Left renal pelvis (tissue), 4 donors: ENCODE measurements at regions not wholly inside any gene's neighbourhood (a gene's known extent, or its start where the extent isn't known, plus 50 kb on each side); places are given as distances from the start of the nearest gene placed in this dataset.

Experiments
- DNase-seq, 4 donors: peaks; one replicate each; pipeline ENCODE4 v3.0.0-alpha.2; 2013; ENCODE audit warnings: low read depth in 4 of 4, low spot score in 3 of 4

DNA sequence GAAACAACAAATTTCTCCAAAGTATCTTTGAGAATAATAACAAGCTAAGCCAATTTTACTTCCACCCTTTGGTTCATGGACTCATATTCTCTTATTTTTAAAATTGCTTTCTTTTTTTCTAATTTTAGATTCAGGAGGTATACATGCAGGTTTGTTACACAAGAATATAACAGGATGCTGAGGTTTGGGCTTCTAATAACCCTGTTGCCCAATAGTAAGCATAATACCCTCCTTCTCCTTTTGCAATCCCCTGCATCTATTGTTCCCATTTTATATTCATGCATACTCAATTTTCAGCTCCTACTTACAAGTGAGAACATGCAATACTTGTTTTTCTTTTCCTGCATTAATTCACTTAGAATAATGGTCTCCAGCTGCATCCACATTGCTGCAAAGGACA lies 202.3 kb upstream of the FSTL5 start:
- DNase-seq: no peak

DNA sequence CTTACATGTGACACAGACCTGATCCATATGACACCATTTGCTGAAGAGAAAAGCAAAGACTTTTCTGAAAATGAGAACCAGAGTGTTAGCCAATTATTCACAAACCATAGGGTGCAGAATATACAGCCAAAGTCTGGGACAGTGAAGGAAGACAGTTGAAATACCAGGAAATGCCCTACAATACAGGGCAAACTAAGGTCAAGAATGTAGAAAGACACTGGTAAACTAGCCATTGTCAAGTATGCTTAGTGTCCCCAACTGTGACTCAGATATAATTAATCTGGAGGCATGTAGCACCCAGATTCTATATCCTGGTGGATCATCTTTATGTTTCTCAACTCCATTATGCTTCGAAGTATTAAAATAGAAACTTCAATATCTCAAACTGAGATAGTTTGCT lies 200.9 kb upstream of the FSTL5 start:
- DNase-seq: no peak

DNA sequence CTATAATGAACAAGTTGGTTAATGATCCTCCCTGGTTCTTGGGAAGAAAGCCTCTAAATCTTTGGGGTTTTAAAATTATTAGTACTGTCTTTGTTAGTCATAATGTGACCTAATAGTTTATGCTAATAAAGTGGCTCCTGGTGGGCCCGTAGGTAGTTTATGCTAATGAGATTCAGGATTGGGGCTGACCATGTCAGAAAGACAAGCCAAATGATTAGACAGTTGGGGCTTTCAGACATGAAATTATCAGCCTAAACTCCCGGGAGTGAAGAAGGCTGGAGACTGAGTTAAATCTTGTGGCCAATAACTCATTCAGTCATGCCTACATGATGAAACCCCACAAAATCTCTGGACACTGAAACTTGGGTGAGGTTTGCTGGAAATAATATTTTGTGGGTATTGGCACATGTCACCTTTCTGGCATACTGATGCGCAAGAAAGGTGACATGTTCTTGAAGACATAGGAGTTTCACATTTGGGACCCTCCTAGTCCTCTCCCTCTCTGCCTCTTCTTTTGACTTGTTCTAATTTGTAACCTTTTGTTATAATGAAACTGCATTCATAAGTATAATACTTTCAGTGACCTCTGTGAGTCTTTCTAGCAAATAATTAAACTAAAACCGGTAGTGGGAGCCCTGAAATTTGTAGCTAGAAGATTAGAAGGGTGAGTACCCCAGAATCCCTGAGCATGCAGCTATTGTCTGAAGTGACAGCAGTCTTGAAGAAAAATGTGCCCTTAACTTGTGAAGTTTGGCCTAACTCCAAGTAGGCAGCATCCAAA lies 196.8 kb upstream of the FSTL5 start:
- no peak for DNase-seq

DNA sequence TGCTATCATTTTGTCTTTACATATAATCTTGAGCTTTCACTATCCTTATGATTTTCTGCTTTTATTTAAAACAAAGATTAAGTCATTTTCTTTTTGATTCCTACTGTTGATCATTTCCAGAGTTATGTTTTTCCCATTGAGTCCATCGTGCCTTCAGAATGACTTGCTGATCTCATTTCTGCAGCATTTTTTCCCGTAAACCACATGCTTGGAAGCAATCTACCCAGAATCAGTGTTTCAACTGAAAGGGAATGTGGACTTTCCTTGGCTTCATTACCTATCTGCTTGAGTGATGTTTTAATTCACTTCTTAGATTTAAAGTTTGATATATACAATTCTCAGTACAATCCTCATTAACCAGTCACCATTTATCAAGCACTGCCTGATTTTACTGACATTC lies 192.4 kb upstream of the FSTL5 start:
- no peak for DNase-seq

DNA sequence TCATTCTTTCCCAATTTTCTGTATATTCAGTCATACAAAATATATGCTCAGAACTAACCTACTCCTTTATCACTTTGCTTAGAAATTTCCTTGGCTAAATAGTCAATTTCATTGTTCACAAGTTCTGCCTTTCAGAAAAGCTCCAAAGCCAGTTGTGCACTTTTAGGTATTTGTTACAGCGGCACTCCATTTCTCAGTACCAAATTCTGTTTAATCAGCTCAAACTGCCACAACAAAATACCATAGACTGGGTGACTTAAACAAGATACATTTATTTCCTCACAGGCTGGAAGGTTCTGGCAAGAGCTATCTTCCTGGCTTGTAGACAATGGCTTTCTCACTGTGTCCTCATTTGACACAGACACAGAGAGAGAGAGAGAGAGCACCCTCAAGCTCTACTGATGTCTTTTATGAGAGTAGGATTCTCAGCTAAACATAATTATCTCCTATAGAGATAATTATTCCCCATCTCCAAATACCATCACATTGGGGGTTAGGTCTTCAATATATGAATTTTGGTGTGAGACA lies 188.8 kb upstream of the FSTL5 start:
- no peak for DNase-seq

DNA sequence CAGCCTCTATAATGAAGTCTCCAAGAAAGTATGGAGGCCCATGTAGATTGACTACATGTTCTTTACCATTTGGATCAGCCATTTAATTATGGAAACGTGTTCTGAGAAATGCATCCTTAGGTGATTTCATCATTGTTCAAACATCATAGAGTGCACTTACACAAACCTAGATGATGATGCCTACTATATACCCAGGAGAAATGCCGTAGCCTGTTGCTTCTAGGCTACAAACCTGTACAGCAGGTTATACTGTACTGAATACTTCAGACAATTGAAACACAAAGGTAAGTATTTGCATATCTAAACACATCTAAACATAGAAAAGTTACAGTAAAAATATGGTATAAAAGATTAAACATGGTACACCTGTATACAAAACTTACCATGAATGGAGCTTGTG lies 186.5 kb upstream of the FSTL5 start:
- no peak for DNase-seq

DNA sequence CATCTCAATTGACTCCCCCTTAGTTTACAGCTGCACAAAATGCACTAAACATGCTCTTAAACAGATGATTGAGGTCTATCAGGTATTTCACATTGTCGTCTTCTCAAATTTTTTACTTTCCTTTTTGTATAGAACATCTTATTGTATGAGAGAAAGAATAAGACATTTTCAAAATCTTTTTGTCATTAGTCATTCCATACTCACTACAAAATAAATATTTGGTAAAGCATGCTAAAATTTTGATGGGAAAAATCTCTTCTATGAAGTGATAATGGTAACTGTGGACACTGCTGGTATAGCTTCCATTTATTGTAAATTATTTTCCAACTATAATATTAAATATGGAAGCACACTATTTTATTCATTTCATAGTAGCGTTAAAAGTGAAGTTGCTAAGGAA lies 185.6 kb upstream of the FSTL5 start:
- no peak for DNase-seq

DNA sequence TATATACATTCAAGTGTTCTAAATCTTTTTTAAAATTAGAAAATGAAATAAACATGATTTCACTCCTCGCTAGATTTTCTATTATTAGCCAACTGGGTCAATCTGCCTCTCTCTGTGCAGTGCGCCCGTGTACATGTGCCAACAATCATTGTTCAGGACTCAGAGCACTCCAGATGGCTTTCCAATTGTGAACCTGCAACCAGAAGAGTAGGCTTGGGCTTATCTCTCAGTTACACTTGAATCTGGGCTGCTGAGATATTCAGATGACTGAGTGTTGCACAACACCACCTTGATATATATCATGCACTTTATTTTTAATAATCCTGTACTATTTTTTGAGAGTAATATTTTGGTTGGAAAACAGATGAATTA lies 184.0 kb upstream of the FSTL5 start:
- DNase-seq: no peak

DNA sequence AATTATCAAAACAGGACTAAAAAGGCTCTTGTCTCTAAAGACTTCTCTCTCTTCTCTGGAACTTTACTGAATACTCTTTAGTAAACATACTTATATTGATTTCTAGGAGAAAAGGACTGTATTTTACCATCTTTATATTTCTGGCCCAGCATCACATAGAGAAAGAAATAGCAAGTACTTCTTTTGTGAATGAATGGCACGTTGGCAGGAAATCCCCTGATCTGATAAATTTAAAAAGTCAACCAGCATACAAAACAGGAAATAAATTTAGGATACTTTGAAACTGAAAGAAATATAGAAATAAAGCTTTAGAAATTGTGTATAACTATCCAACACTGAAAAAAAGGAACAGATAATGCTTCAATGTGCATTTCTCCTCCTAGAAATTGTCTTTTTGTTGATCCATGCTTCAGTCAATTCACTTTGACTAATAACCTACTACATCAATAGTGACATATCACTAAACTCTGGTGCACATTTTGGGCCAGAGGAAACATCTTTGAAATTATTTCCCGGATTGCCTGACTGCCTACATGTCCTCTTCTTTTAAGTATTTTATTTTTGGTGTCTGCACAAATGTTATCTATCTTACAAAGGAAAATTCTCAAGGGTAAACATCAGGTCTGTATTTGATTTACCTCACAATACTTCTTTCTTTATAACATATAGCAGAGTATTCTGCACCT lies 183.5 kb upstream of the FSTL5 start:
- DNase-seq: no peak

DNA sequence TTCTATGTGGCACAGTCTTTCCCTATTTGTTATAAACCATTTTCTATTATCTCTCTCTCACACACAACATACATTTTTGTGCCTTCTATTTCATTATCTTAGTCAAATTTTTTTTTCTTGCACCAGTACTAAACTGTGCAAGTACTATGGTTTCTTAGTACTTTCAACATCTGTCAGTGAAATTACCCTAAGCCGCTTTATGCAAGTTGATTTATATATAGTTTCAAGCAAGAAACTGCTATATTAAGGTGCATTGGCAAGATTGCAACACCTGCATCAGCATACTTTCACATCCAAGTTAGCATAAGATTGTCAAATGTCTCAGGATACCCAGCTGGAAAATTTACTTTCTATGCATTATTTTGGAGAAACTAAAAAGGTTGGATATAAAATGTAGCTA lies 180.2 kb upstream of the FSTL5 start:
- no peak for DNase-seq

DNA sequence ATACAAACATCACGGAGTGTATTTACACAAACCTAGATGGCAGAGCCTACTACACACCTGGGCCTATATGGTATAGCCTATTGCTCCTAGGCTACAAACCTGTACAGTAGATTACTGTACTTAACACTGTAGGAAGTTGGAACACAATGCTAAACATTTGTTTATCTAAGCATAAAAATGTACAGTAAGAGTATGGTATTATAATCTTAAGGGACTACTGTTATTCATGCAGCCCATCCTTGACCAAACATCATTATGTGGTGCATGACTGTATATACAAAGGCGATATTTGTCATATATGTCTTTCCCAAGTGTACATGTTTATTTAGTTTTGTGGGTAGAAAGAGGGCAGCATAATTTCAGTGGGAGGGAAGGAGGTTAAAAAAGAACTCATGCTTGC lies 177.7 kb upstream of the FSTL5 start:
- no peak for DNase-seq

DNA sequence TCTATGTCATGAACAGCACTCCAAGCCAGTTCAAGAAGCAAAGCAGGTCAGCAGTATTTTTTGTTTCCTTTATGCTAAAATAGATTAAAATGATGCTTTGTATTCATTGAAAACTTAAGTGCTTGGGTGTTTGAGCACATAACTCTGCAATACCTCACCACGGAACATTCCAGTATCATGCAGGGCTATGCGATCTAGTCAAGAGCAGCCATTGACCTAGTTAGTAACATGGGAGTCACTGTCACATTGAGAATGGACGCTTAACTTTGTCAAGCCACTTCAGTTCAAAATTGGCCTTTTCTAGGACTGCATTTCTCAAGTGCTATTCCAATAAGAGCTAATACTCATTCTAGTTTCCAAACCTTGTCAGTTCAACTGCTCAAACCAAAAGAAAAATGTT lies 160.1 kb upstream of the FSTL5 start:
- DNase-seq: no peak

DNA sequence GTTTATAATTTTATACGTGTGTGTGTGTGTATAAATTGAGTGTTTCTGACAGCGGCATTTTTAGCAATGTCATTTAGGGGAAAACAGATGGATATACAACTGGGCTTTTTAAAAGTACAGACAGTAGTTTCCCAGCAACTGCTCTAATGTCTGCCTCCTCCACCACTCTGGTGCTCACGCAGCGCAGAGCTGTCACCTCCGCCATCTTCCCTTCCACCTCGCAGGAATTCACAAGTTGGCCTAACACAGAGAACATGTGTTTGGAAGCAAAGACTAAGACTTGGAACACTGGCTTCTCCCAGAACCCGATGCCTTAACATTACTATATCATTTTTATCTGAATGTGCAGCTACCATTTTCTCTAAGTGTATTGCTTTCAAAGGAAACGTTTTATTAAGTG lies 158.3 kb upstream of the FSTL5 start:
- DNase-seq: no peak

DNA sequence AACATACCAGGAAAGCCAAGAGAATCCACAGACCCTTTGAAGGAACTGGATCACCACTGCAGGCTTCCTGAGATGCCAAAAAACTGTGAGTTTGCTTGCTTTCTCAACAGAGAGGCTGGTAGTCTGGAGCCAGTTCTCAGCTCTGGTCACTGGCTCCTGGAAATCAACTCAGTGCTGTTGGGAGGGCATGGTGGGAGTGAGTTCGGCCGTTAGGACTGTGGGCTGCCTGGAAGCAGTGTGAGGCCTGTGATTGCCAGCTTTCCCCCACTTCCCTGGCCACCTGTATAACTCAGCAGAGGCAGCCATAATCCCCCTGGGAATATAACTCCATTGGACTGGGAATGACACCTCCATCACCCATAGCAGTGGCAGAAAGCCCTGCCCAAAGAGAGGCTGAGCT lies 122.0 kb upstream of the FSTL5 start:
- DNase-seq: no peak

DNA sequence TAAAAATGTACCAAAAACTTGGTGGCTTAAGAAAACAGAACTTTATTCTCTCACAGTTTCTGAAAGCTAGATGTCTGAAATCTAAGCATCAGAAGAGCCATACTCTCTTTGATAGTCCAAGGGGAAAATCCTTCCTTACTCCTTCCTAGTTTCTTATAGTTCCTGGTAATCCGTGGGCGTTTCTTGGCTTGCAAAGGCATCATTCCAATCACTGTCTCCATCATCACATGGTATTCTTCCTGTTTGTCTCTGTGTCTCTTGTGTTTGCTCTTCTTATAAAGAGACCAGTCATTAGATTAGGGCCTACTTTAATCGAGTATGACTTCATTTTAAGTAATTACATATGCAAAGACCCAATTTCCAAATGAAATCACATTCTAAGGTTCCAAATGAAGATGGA lies 118.9 kb upstream of the FSTL5 start:
- no peak for DNase-seq

DNA sequence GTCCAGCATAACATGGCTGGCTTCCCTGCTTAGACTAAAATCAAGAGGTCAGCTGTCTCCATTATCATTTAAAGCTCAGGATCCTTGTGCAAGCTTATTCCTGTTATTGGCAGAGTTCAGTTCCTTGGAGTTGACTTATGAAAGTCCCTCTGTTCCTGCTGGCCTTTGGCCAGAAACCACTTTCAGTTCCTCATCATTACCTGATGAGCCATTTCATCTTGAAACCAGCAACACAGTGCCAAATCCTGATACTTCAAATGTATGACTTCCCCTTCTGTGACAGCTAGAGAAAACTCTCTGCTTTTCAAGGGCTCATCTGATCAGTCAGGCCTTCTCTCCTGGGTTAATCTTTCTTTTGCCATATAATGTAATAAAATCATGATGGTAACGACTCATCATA lies 110.6 kb upstream of the FSTL5 start:
- no peak for DNase-seq

DNA sequence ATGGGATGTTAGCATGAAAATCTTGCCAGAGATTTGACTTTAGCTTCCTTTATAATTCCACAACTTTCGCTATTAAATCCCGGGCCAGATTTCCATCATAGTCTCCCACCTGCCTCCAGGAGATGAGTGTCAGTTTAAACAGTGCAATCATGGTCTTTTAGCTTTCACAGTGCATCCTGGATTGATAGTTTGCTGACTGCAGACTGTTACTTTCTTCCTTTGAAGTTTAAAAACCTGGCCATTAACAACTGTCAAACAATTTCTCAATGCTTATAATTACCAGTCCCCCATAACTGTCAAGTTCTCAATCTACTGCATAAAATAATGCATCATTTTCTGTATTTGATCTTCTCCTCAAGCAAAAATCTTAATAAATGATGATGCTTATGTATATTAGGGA lies 108.4 kb upstream of the FSTL5 start:
- no peak for DNase-seq

DNA sequence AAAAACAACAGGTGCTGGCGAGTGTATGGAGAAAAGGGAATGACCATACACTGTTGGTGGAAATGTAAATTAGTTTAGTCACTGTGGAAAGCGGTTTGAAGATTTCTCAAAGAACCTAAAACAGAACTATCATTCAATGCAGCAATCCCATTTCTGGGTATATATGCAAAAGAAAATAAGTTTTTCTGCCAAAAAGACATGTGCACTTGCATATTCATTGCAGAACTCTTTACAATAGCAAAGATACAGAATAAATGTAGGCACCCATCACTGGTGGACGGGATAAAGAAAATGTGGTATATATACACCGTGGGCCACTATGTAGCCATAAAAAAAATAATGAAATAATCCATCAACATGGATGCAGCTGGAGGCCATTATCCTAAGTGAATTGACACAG lies 105.1 kb upstream of the FSTL5 start:
- DNase-seq: no peak

DNA sequence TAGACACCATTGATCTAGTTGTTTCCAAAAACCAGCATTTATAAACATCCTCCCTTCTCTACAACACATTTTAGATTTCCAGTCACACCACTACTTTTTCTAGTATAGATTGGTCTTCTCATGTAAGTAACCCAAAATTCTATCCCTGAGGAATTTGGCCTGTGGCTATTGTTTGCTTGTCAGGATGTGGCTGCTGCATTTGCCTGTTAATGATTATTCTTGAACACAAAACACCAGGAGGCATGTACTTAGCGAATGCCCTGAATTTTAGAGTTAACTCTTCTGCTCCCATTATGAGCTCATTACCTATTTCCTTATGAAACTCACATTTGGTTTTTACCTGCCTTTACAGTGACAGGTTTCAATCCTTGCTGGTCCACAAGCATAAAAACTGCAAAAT lies 102.0 kb upstream of the FSTL5 start:
- DNase-seq: no peak

DNA sequence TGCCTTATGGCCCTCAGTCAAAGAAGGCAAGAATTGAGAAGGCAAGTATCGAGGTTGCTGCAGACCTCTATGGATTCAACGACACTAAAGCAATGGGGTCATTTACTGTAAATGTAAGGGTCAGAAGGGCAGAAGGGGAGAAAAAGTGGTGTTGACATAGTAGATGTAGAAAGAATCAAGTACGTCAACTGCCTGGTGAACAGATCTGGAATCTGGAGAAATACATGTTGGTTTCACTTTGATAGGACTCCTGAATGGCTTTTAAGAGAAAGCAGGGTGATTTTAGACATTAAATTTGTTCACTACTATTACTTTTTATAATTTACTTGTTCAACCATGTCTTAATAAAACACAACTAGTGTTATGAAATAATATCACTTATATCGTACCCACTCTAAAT lies 81.3 kb upstream of the FSTL5 start:
- DNase-seq: no peak

DNA sequence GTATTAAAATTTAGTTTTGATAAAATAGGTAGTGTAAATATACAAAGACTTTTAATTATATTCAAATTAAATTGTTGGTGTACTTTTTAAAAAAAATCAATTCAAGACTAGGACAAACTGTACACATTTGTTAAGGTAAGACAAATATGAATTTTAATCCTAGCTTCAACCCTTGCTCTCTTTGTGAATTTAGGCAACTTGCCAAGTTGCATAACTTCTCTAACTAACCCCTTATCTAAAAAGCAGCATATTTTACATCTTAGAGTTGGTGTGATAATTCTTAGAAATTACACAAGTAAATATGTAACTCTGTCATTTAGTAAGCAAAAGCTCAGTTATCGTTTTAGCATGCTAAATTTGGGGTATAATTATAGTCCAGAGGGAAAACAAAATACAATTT lies 78.1 kb upstream of the FSTL5 start:
- no peak for DNase-seq

DNA sequence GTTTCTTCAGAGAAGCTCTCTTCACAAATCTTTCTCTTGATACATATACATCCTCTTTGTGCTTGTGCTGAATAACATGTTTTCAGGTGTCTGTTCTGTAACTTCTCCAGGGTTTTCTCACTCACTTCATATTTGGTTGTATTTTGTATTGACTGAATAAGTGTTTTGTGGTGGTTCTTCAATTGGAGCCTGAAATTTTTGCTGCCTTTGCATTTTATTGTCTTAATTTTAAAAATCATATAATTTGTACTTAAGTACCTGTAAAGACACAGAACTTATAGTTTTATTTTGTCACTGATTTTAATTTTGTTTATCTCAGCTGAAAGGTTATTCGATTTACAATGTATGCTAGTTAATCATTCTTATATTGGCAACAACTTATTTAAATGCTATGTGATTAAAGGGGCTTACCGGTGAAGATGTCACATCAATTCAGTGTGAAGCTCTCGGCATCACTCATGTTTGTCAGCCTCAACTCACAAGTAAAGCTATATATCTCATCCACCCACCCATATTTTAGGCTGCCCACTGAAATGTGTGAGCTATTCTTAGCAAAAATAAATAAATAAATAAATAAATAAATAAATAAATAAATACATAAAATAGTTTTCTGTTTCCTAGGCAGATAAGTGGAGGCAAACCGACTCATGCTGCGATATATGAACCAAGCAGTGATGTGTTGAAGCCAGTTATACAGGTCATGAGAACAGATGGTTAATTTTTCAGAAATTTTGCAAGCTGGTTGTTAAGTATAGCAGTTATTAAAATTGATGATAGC lies 76.4 kb upstream of the FSTL5 start:
- no peak for DNase-seq
